Omental fat pad (tissue), 3 donors: ENCODE measurements at regions not wholly inside any gene's neighbourhood (a gene's known extent, or its start where the extent isn't known, plus 50 kb on each side); places are given as distances from the start of the nearest gene placed in this dataset.

Experiments used
- ATAC-seq: fragments of 150-250 bp; one replicate; pipeline ENCODE4 v1.9.1; 2016; ENCODE audit warnings: mild to moderate bottlenecking, moderate library complexity; ENCODE audit not compliant: low FRiP score
- DNase-seq: peaks from one replicate; pipeline ENCODE4 v3.0.0-alpha.2; 2019; ENCODE audit warnings: low spot score
- CTCF ChIP-seq, 3 donors: fragments of 450-650 bp; IDR thresholded peaks; one replicate each; pipeline ENCODE4 v1.5.1; 2016 to 2017; ENCODE audit warnings: antibody characterized with exemption in 3 of 3, mild to moderate bottlenecking in 3 of 3, moderate library complexity in 2 of 3

DNA sequence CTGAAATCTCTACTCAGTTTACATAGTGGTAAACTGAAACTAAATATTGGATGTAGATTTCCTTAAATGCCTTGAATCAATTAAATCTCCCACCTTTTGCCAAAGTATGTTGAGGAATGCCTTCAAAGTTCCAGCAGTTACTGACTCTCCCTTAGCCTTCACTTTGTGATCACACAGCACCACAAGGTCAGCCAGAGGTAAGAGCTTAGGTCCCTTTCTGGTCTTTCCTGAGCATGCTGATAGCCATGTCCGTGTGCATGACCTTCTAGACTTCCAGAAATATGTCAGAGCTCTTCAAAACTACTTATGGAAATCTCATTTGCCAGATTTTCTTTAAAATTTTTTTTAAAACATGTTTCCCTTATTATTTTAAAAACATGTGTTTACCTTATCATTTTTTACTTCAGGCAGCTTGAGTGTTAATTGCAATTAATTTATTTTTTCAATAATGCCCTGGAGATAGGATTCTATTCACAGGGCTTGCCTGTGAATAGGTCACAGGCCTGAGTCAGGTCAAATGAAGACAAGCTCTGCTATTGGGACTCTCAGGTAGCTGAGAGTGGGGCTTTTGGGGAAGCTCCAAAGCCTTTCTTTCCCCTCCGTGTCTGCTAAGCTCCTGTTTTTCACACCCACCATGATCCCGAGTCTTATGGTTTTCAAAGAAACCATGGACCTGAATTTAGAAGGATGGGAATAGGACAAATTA, 220.5 kb downstream of the CXCL12 start:
- no peak for TF ChIP-seq CTCF (IDR thresholded peaks at IDR 0.05)
- ATAC-seq (no peak), DNase-seq (no peak)

- DNase-seq = no peak
- TF ChIP-seq CTCF (IDR thresholded peaks at IDR 0.05) = no peak
- ATAC-seq = no peak
Observed at GRCh38 chr10:44161184-44161583, 223.7 kb downstream of the CXCL12 start.

DNA sequence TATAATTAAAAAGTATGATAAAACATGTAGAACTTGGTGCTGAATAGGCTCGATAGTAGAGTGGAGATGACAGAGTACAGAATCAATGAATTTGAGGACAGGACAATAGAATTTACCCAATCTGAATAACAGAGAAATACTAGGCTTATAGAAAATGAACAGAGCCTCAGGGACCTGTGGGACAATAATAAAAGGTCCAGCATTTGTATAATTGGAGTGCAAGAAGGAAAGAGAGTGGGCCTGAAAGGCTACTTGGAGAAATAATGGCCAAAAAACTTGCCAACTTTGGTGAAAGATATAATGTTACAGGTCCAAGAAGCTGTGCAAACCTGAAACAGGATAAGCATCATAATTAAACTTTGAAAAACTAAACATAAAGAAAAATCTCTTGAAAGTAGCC, 227.3 kb downstream of the CXCL12 start:
- no peak for DNase-seq
- TF ChIP-seq CTCF (IDR thresholded peaks at IDR 0.05) = no peak

GRCh38 chr10:44154956-44155355, 229.9 kb downstream of the CXCL12 start:
- no peak for TF ChIP-seq CTCF (IDR thresholded peaks at IDR 0.05)
- no peak for DNase-seq
- no peak for ATAC-seq

More for the DNA sequence above, 227.3 kb downstream of the CXCL12 start:
- ATAC-seq = no peak

DNA sequence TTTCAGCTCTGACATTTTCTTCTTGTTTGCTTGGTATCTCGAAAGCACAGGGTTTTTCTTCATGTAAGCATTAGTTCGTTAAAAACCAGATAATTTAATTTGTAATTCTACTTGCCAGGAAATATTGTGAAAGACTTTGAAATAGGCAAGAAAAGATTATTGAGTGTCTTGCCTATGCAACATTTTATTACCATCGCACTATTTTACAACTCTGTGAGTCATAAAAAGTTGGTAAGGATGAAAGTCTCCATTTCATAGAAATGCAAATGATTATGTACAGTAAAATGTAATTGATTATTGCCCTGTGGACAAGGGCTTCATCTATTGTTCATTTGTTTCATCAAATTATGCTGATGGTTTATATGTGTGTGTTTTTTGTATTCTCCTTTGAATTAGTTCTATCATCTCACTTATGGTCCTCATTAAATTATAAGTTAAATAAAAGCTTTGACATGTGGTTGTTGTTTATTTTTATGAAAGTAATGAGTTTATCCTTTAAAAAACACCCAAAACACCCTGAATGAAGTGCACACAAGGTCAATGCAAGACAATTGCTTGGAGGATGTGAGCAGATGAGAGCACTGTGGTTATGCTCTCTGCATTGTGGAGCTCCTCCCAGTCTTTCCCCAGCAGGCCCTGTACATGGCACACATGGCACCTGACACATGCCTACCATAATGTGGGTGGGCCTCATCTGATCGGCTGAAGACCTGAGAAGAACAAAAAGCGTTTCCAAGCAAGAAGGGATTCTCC, 230.8 kb downstream of the CXCL12 start:
- TF ChIP-seq CTCF (IDR thresholded peaks at IDR 0.05) = no peak
- no peak for DNase-seq
- ATAC-seq = no peak

GRCh38 chr10:44143556-44143955, 241.3 kb downstream of the CXCL12 start:
- DNase-seq (no peak), ATAC-seq (no peak)
- no peak for TF ChIP-seq CTCF (IDR thresholded peaks at IDR 0.05)
